GM12891 (cell line): ENCODE measurements at regions not wholly inside any gene's neighbourhood (a gene's known extent, or its start where the extent isn't known, plus 50 kb on each side); places are given as distances from the start of the nearest gene placed in this dataset.

Experiments
- POLR2A ChIP-seq: IDR thresholded peaks from 2 replicates; pipeline ENCODE4 v1.6.1; 2011; ENCODE audit warnings: low read depth, low read length, control low read depth
- POLR2AphosphoS5 ChIP-seq: IDR thresholded peaks from 2 replicates; pipeline ENCODE4 v1.6.1; 2011; ENCODE audit warnings: low read depth, low read length, control low read depth
- POU2F2 ChIP-seq: IDR thresholded peaks from 2 replicates; pipeline ENCODE4 v1.6.1; 2011; ENCODE audit warnings: low read depth, mild to moderate bottlenecking, control low read depth, low read length, moderate library complexity
- TAF1 ChIP-seq: IDR thresholded peaks from 2 replicates; pipeline ENCODE4 v1.6.1; 2011; ENCODE audit warnings: low read depth, low read length, control low read depth

DNA sequence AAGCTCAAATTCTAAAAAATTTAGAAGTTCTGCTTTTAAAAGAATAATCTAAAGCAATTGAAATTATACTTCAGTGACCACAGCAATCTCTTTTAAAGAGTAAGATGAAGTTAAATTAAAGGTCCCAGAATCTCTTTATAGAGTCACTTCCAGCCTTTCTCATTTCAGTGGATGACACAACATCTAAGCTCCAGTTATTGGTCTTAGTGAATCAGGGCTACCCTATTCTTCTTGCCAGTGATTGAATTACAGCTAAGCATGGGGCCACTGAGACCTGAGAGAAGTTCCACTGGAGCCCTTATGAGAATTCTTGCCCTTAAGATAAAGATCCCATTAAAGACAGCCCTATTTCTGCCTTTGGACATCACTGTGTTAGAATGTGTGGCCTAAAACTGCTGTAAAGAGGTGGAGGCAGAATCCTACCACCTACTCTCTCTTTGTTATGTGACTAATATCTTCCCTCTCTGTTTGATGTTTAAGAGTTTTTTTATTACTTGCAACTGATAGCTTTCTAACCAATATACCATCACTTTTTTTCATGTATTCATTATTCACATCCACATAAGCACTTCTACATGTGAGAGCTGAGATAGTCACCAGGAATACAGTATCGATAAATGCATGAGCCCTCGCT, 128.6 kb downstream of the UNC5CL start:
- TF ChIP-seq POLR2AphosphoS5 (no peak), POLR2A (no peak), TAF1 (no peak), POU2F2 (no peak)
